Neural cell (in vitro differentiated cells): ENCODE measurements at regions not wholly inside any gene's neighbourhood (a gene's known extent, or its start where the extent isn't known, plus 50 kb on each side); places are given as distances from the start of the nearest gene placed in this dataset.
"Not testable (repeated sequence)": the region's sequence is repeated elsewhere in the genome, so short reads cannot be mapped to it uniquely, and the experiment has no call there.

Experiments
- H2AFZ ChIP-seq: fragments of 200-600, 300-800 bp; sonication (generic), shearing (Covaris generic); 2 replicates; pipeline ENCODE4 v1.6.0; 2014; ENCODE audit warnings: low read depth, mild to moderate bottlenecking, antibody characterized with exemption, low read length, moderate library complexity
- H3F3A ChIP-seq: fragments of 200-600 bp; shearing (Covaris generic); 2 replicates; pipeline ENCODE4 v1.6.1; 2016; ENCODE audit warnings: mild to moderate bottlenecking, moderate library complexity, mixed read lengths, antibody characterized with exemption, low read length; ENCODE audit not compliant: insufficient read depth, poor library complexity, severe bottlenecking
- H3K27ac ChIP-seq: fragments of 200-600, 300-800 bp; sonication (generic), shearing (Covaris generic); 2 replicates; pipeline ENCODE4 v1.5.1; 2014; ENCODE audit warnings: mild to moderate bottlenecking, low read length, moderate library complexity
- H3K27me3 ChIP-seq: fragments of 300-800, 200-600 bp; sonication (generic), shearing (Covaris generic); 2 replicates; pipeline ENCODE4 v1.6.0; 2014; ENCODE audit warnings: mild to moderate bottlenecking, low read depth, low read length, moderate library complexity; ENCODE audit not compliant: insufficient read depth
- H3K36me3 ChIP-seq: fragments of 300-800, 200-600 bp; sonication (generic), shearing (Covaris generic); 2 replicates; pipeline ENCODE4 v1.5.1; 2014; ENCODE audit warnings: mild to moderate bottlenecking, antibody characterized with exemption, low read length, moderate library complexity; ENCODE audit not compliant: insufficient read depth
- H3K4me2 ChIP-seq: fragments of 300-800, 200-600 bp; sonication (generic), shearing (Covaris generic); 2 replicates; pipeline ENCODE4 v1.6.0; 2014; ENCODE audit warnings: mild to moderate bottlenecking, low read length
- H3K4me3 ChIP-seq: fragments of 300-800, 200-600 bp; sonication (generic), shearing (Covaris generic); 2 replicates; pipeline ENCODE4 v1.5.1; 2014; ENCODE audit warnings: mild to moderate bottlenecking, low read length, moderate library complexity
- H3K79me2 ChIP-seq: fragments of 200-600 bp; shearing (Covaris generic); replicated peaks from 2 replicates; pipeline ENCODE4 v1.6.0; 2014; ENCODE audit warnings: mild to moderate bottlenecking, low read length, moderate library complexity; ENCODE audit not compliant: insufficient read depth
- H3K9ac ChIP-seq: fragments of 300-800, 200-600 bp; sonication (generic), shearing (Covaris generic); 2 replicates; pipeline ENCODE4 v1.6.1; 2016; ENCODE audit warnings: mild to moderate bottlenecking, low read length, mixed read lengths
- H3K9me2 ChIP-seq: fragments of 200-600 bp; shearing (Covaris generic); 2 replicates; pipeline ENCODE4 v1.6.1; 2016; ENCODE audit warnings: mild to moderate bottlenecking, low read length, mixed read lengths; ENCODE audit not compliant: insufficient read depth
- H3K9me3 ChIP-seq: fragments of 200-600, 300-800 bp; sonication (generic), shearing (Covaris generic); 2 replicates; pipeline ENCODE4 v1.6.1; 2016; ENCODE audit warnings: mild to moderate bottlenecking, mixed run types, low read length, moderate library complexity, mixed read lengths
- H4K20me1 ChIP-seq: fragments of 200-600 bp; shearing (Covaris generic); 2 replicates; pipeline ENCODE4 v1.6.1; 2016; ENCODE audit warnings: mild to moderate bottlenecking, mixed run types; ENCODE audit not compliant: insufficient read depth
- EP300 ChIP-seq: fragments of 450-650 bp; conservative IDR thresholded peaks from 2 replicates; pipeline ENCODE4 v1.6.1; 2014; ENCODE audit warnings: antibody characterized with exemption, mild to moderate bottlenecking, moderate library complexity; ENCODE audit not compliant: poor library complexity, severe bottlenecking
- MXI1 ChIP-seq: fragments of 450-650 bp; conservative IDR thresholded peaks from 2 replicates; pipeline ENCODE4 v1.6.1; 2014; ENCODE audit warnings: antibody characterized with exemption, mild to moderate bottlenecking; ENCODE audit not compliant: poor library complexity, severe bottlenecking
- POLR2AphosphoS5 ChIP-seq: IDR thresholded peaks from 2 replicates; pipeline ENCODE4 v1.6.1; 2012
- TAF1 ChIP-seq: IDR thresholded peaks from 2 replicates; pipeline ENCODE4 v1.6.1; 2012; ENCODE audit warnings: low read depth
- TF ChIP-seq, protein P1 (sequence below): IDR thresholded peaks from 2 replicates; pipeline ENCODE4 v1.6.1; 2012; ENCODE audit warnings: borderline replicate concordance
- TF ChIP-seq, protein P2 (sequence below): fragments of 450-650 bp; IDR thresholded peaks from 2 replicates; pipeline ENCODE4 v1.5.1; 2014; ENCODE audit warnings: antibody characterized with exemption, mild to moderate bottlenecking, moderate library complexity; ENCODE audit not compliant: poor library complexity, severe bottlenecking

DNA sequence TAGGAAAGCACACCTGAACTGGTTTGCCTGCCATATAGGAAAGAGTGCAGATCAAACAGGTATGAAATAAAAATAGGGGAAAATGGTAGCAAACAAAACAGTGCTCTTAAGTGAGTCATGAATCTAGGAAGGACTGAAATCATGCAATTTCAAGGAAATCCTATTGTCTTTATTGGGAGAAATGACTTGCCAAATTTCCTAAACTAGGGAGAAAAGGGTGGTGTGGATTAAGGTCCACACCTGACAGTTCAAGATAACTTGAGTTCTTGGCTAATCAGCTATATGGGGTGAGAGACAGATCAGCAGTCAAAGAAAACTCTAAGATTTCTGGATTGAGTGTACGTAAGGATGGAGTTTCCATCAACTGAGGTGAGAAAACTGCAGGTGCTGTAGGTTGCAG is 101.1 kb downstream of the PRKAB2 start:
- Histone ChIP-seq H4K20me1 (no peaks in the 10 kb centered on the region), H3K36me3 (no peaks in the 10 kb centered on the region), H3K27ac (no peak overlapping the region), H3K27me3 (peaks cover 62% of the 10 kb centered on the region), H3F3A (no peaks in the 10 kb centered on the region), H3K4me3 (no peak overlapping the region), H3K9me2 (no peaks in the 10 kb centered on the region), H2AFZ (no peak overlapping the region), H3K9ac (no peak overlapping the region), H3K79me2 (no peaks in the 10 kb centered on the region), H3K4me2 (no peak overlapping the region), H3K9me3 (peaks cover 8% of the 10 kb centered on the region)
- TF ChIP-seq, protein P1, sequence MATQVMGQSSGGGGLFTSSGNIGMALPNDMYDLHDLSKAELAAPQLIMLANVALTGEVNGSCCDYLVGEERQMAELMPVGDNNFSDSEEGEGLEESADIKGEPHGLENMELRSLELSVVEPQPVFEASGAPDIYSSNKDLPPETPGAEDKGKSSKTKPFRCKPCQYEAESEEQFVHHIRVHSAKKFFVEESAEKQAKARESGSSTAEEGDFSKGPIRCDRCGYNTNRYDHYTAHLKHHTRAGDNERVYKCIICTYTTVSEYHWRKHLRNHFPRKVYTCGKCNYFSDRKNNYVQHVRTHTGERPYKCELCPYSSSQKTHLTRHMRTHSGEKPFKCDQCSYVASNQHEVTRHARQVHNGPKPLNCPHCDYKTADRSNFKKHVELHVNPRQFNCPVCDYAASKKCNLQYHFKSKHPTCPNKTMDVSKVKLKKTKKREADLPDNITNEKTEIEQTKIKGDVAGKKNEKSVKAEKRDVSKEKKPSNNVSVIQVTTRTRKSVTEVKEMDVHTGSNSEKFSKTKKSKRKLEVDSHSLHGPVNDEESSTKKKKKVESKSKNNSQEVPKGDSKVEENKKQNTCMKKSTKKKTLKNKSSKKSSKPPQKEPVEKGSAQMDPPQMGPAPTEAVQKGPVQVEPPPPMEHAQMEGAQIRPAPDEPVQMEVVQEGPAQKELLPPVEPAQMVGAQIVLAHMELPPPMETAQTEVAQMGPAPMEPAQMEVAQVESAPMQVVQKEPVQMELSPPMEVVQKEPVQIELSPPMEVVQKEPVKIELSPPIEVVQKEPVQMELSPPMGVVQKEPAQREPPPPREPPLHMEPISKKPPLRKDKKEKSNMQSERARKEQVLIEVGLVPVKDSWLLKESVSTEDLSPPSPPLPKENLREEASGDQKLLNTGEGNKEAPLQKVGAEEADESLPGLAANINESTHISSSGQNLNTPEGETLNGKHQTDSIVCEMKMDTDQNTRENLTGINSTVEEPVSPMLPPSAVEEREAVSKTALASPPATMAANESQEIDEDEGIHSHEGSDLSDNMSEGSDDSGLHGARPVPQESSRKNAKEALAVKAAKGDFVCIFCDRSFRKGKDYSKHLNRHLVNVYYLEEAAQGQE = no peak
- no peak for TF ChIP-seq EP300
- no peak for TF ChIP-seq TAF1
- TF ChIP-seq MXI1 = no peak
- TF ChIP-seq POLR2AphosphoS5 = no peak

DNA sequence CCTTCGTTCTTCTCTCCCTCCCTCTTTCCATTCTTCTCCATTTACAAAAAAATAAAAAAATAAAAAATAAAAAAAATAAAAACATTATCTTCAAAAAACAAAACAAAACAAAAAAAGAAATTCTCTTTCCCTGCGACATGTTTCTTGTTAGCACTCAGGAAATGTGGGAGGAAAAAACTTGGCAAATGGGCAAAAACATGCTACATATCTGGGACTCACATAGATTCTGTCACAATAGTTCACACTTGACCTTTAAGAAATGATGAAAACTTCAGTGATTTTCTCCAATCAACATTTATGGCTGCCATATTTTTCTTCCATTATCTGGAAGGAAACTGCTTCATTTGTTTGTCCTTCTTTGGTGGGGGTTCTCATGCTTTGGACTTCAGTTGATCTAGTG is 109.3 kb downstream of the PRKAB2 start:
- no peak overlapping the region for H2AFZ ChIP-seq

DNA sequence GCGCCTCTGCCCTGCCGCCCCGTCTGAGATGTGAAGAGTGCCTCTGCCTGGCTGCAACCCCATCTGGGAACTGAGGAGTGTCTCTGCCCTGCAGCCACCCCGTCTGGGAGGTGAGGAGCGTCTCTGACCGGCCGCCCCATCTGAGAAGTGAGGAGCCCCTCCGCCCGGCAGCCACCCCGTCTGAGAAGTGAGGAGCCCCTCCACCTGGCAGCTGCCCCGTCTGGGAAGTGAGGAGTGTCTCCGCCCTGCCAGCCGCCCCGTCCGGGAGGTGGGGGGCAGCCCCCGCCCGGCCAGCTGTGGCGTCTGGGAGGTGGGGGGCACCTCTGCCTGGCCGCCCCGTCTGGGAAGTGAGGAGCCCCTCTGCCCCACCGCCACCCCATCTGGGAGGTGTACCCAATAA is 110.4 kb downstream of the PRKAB2 start:
- H3K4me2 ChIP-seq, H3K4me3 ChIP-seq, H3K27ac ChIP-seq, H3F3A ChIP-seq, H3K9ac ChIP-seq, H4K20me1 ChIP-seq, H3K36me3 ChIP-seq, H2AFZ ChIP-seq, H3K27me3 ChIP-seq, H3K79me2 ChIP-seq, H3K9me2 ChIP-seq, H3K9me3 ChIP-seq: not testable (repeated sequence)

More for the DNA sequence above, 109.3 kb downstream of the PRKAB2 start:
- Histone ChIP-seq H3K36me3 (no peaks in the 10 kb centered on the region), H3K4me2 (no peak overlapping the region), H3K27ac (no peak overlapping the region), H3K9me2 (no peaks in the 10 kb centered on the region), H3K4me3 (no peak overlapping the region), H3K9ac (no peak overlapping the region), H3K27me3 (no peaks in the 10 kb centered on the region), H3F3A (no peaks in the 10 kb centered on the region), H3K9me3 (no peaks in the 10 kb centered on the region), H3K79me2 (no peaks in the 10 kb centered on the region), H4K20me1 (no peaks in the 10 kb centered on the region)
- TF ChIP-seq, protein P1 = no peak
- TF ChIP-seq, protein P2, sequence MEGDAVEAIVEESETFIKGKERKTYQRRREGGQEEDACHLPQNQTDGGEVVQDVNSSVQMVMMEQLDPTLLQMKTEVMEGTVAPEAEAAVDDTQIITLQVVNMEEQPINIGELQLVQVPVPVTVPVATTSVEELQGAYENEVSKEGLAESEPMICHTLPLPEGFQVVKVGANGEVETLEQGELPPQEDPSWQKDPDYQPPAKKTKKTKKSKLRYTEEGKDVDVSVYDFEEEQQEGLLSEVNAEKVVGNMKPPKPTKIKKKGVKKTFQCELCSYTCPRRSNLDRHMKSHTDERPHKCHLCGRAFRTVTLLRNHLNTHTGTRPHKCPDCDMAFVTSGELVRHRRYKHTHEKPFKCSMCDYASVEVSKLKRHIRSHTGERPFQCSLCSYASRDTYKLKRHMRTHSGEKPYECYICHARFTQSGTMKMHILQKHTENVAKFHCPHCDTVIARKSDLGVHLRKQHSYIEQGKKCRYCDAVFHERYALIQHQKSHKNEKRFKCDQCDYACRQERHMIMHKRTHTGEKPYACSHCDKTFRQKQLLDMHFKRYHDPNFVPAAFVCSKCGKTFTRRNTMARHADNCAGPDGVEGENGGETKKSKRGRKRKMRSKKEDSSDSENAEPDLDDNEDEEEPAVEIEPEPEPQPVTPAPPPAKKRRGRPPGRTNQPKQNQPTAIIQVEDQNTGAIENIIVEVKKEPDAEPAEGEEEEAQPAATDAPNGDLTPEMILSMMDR = no peak
- TF ChIP-seq MXI1 = no peak
